Thyroid gland (tissue), 4 donors: ENCODE measurements at regions not wholly inside any gene's neighbourhood (a gene's known extent, or its start where the extent isn't known, plus 50 kb on each side); places are given as distances from the start of the nearest gene placed in this dataset.

Experiments
- POLR2A ChIP-seq, 2 donors: fragments of 450-650 bp; IDR thresholded peaks; one replicate each; pipeline ENCODE4 v1.6.1; 2017; ENCODE audit warnings: antibody characterized with exemption in 2 of 2, mild to moderate bottlenecking in 2 of 2, moderate library complexity in 1 of 2
- TF ChIP-seq, protein P1 (sequence below), 6 experiments: fragments of 200-600 bp in 3 of 6; fragments of 450-650 bp in 3 of 6; sonication (generic) in 3 of 6; IDR thresholded peaks; one replicate each; pipeline ENCODE4 v1.5.1; 2016 to 2019; ENCODE audit warnings: antibody characterized with exemption in 6 of 6, mild to moderate bottlenecking in 2 of 6, inconsistent platforms in 1 of 6, moderate library complexity in 1 of 6

DNA sequence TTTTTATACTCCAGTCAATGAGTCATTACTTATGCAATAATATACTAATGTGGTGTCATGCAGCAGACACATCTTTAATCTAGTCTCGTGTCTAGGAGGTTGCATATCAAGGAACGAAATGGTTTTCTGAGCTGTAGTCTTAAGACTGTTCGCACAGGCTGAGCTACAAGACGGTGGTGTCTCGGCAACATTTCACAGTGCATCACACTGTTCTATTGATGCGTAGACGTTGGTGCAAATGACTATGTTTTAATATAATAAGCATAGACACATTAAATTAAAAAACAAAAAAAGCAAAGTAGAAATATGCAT, 864.2 kb downstream of the GALR1 start:
- TF ChIP-seq, protein P1, sequence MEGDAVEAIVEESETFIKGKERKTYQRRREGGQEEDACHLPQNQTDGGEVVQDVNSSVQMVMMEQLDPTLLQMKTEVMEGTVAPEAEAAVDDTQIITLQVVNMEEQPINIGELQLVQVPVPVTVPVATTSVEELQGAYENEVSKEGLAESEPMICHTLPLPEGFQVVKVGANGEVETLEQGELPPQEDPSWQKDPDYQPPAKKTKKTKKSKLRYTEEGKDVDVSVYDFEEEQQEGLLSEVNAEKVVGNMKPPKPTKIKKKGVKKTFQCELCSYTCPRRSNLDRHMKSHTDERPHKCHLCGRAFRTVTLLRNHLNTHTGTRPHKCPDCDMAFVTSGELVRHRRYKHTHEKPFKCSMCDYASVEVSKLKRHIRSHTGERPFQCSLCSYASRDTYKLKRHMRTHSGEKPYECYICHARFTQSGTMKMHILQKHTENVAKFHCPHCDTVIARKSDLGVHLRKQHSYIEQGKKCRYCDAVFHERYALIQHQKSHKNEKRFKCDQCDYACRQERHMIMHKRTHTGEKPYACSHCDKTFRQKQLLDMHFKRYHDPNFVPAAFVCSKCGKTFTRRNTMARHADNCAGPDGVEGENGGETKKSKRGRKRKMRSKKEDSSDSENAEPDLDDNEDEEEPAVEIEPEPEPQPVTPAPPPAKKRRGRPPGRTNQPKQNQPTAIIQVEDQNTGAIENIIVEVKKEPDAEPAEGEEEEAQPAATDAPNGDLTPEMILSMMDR (IDR thresholded peaks at IDR 0.05): no peak
- no peak for TF ChIP-seq POLR2A (IDR thresholded peaks at IDR 0.05)
